Smooth muscle cell (in vitro differentiated cells): ENCODE measurements at regions not wholly inside any gene's neighbourhood (a gene's known extent, or its start where the extent isn't known, plus 50 kb on each side); places are given as distances from the start of the nearest gene placed in this dataset.

ENCODE experiments used
- DNase-seq: peaks from one replicate; lab custom pipeline; 2025; ENCODE audit not compliant: unreplicated experiment; lab: John Stamatoyannopoulos, UW
- H2AFZ ChIP-seq: fragments of 200-600 bp; sonication (generic); 2 replicates; pipeline ENCODE4 v1.6.0; 2016; ENCODE audit warnings: antibody characterized with exemption, low read depth, mild to moderate bottlenecking
- H3F3A ChIP-seq: fragments of 200-600 bp; sonication (generic); 2 replicates; pipeline ENCODE4 v1.6.0; 2017; ENCODE audit warnings: antibody characterized with exemption, low read depth
- H3K27ac ChIP-seq: fragments of 200-600 bp; sonication (generic); 2 replicates; pipeline ENCODE4 v1.5.1; 2016; ENCODE audit warnings: low read depth, mild to moderate bottlenecking
- H3K27me3 ChIP-seq: fragments of 200-600 bp; sonication (generic); 2 replicates; pipeline ENCODE4 v1.6.1; 2016; ENCODE audit warnings: low read depth, mild to moderate bottlenecking
- H3K36me3 ChIP-seq: fragments of 200-600 bp; sonication (generic); 2 replicates; pipeline ENCODE4 v1.5.1; 2016; ENCODE audit warnings: low read depth
- H3K4me1 ChIP-seq: fragments of 200-600 bp; sonication (generic); 2 replicates; pipeline ENCODE4 v1.5.1; 2016; ENCODE audit warnings: low read depth
- H3K4me2 ChIP-seq: fragments of 200-600 bp; sonication (generic); 2 replicates; pipeline ENCODE4 v1.6.0; 2016; ENCODE audit warnings: mild to moderate bottlenecking
- H3K4me3 ChIP-seq: fragments of 200-600 bp; sonication (generic); 2 replicates; pipeline ENCODE4 v1.5.1; 2016; ENCODE audit warnings: mild to moderate bottlenecking
- H3K79me2 ChIP-seq: fragments of 200-600 bp; sonication (generic); 2 replicates; pipeline ENCODE4 v1.6.0; 2016; ENCODE audit warnings: low read depth, mild to moderate bottlenecking
- H3K9ac ChIP-seq: fragments of 200-600 bp; sonication (generic); 2 replicates; pipeline ENCODE4 v1.6.0; 2016; ENCODE audit warnings: low read depth
- H3K9me3 ChIP-seq: fragments of 200-600 bp; sonication (generic); replicated peaks from 2 replicates; pipeline ENCODE4 v1.5.1; 2016; ENCODE audit warnings: low read depth
- H4K20me1 ChIP-seq: fragments of 200-600 bp; sonication (generic); 2 replicates; pipeline ENCODE4 v1.6.0; 2016; ENCODE audit warnings: low read depth
- CTCF ChIP-seq: fragments of 200-600 bp; sonication (generic); IDR thresholded peaks from 2 replicates; pipeline ENCODE4 v1.5.1; 2017; ENCODE audit warnings: borderline replicate concordance, mild to moderate bottlenecking, antibody characterized with exemption; ENCODE audit not compliant: insufficient read depth, poor library complexity, severe bottlenecking
- WGBS: methylation state at CpG from one replicate; pipeline ENCODE4 v1.1.7; 2016; ENCODE audit warnings: low lambda C conversion rate; 5-methylcytosine and 5-hydroxymethylcytosine counted together

GRCh38 chr9:18124760-18125159 lies 349.2 kb upstream of the ADAMTSL1 start:
- DNase-seq = no peak
- Histone ChIP-seq H3K36me3 (no peaks in the 10 kb centered on the region), H3K27ac (no peak overlapping the region), H3K9ac (no peak overlapping the region), H3F3A (no peaks in the 10 kb centered on the region), H3K4me1 (no peaks in the 10 kb centered on the region), H3K79me2 (no peaks in the 10 kb centered on the region), H3K4me2 (no peak overlapping the region), H3K27me3 (no peaks in the 10 kb centered on the region), H3K4me3 (no peak overlapping the region), H4K20me1 (no peaks in the 10 kb centered on the region), H3K9me3 (no peaks in the 10 kb centered on the region), H2AFZ (no peak overlapping the region)
- TF ChIP-seq CTCF = no peak
- WGBS = 91% methylated on average over 1 of the region's 1 CpG

- Histone ChIP-seq H3K9me3 (no peaks in the 10 kb centered on the region), H4K20me1 (no peaks in the 10 kb centered on the region), H3F3A (no peaks in the 10 kb centered on the region), H3K36me3 (no peaks in the 10 kb centered on the region), H3K4me1 (no peaks in the 10 kb centered on the region), H3K9ac (no peak overlapping the region), H3K4me3 (no peak overlapping the region), H3K27me3 (no peaks in the 10 kb centered on the region), H3K79me2 (no peaks in the 10 kb centered on the region), H2AFZ (no peak overlapping the region), H3K27ac (no peak overlapping the region), H3K4me2 (no peak overlapping the region)
- WGBS = 91% methylated on average over 4 of the region's 4 CpGs
- no peak for DNase-seq
- no peak for TF ChIP-seq CTCF
These were observed 347.0 kb upstream of the ADAMTSL1 start for GRCh38 chr9:18126831-18127498.

GRCh38 chr9:18127499-18127875 lies 346.5 kb upstream of the ADAMTSL1 start:
- Histone ChIP-seq H3K4me2 (no peak overlapping the region), H3K27ac (no peak overlapping the region), H3K9me3 (no peaks in the 10 kb centered on the region), H3K9ac (no peak overlapping the region), H4K20me1 (no peaks in the 10 kb centered on the region), H3K27me3 (no peaks in the 10 kb centered on the region), H3F3A (no peaks in the 10 kb centered on the region), H2AFZ (no peak overlapping the region), H3K79me2 (no peaks in the 10 kb centered on the region), H3K4me1 (no peaks in the 10 kb centered on the region), H3K4me3 (no peak overlapping the region), H3K36me3 (no peaks in the 10 kb centered on the region)
- DNase-seq = no peak
- no peak for TF ChIP-seq CTCF
- 93% methylated on average over 2 of the region's 2 CpGs for WGBS

GRCh38 chr9:18129809-18130334 lies 344.1 kb upstream of the ADAMTSL1 start:
- no peak for DNase-seq
- H4K20me1 ChIP-seq = no peaks in the 10 kb centered on the region
- H3K27me3 ChIP-seq = peaks cover 4% of the 10 kb centered on the region
- WGBS = 90% methylated on average over 5 of the region's 5 CpGs
- H3F3A ChIP-seq = no peaks in the 10 kb centered on the region
- no peak overlapping the region for H3K9ac ChIP-seq
- H3K4me3 ChIP-seq = no peak overlapping the region
- H3K27ac ChIP-seq = no peak overlapping the region
- no peak overlapping the region for H2AFZ ChIP-seq
- TF ChIP-seq CTCF = no peak
- H3K36me3 ChIP-seq = no peaks in the 10 kb centered on the region
- no peaks in the 10 kb centered on the region for H3K4me1 ChIP-seq
- no peaks in the 10 kb centered on the region for H3K9me3 ChIP-seq
- no peaks in the 10 kb centered on the region for H3K79me2 ChIP-seq
- H3K4me2 ChIP-seq = no peak overlapping the region
